SJSA1 (cell line): ENCODE measurements at regions not wholly inside any gene's neighbourhood (a gene's known extent, or its start where the extent isn't known, plus 50 kb on each side); places are given as distances from the start of the nearest gene placed in this dataset.

ENCODE experiments used
- DNase-seq, 2 experiments: peaks; one replicate each; pipeline ENCODE4 v3.0.0-alpha.2; 2015 to 2020; ENCODE audit warnings: low spot score in 2 of 2, low read depth in 1 of 2
- H3K27ac ChIP-seq: fragments of 250-450 bp; sonication (Bioruptor Pico); 2 replicates; pipeline ENCODE4 v1.5.1; 2020; ENCODE audit warnings: mild to moderate bottlenecking, moderate library complexity
- H3K27me3 ChIP-seq: fragments of 250-450 bp; sonication (Bioruptor Pico); replicated peaks from 2 replicates; pipeline ENCODE4 v1.5.1; 2020; ENCODE audit warnings: mild to moderate bottlenecking, moderate library complexity
- H3K36me3 ChIP-seq: fragments of 250-450 bp; sonication (Bioruptor Pico); 2 replicates; pipeline ENCODE4 v1.5.1; 2020; ENCODE audit warnings: mild to moderate bottlenecking
- H3K4me1 ChIP-seq: fragments of 250-450 bp; sonication (Bioruptor Pico); replicated peaks from 2 replicates; pipeline ENCODE4 v1.6.1; 2021; ENCODE audit warnings: mild to moderate bottlenecking
- H3K4me3 ChIP-seq: fragments of 250-450 bp; sonication (Bioruptor Pico); 2 replicates; pipeline ENCODE4 v1.5.1; 2020; ENCODE audit warnings: mild to moderate bottlenecking
- H3K9me3 ChIP-seq: fragments of 250-450 bp; sonication (Bioruptor Pico); replicated peaks from 2 replicates; pipeline ENCODE4 v1.5.1; 2020; ENCODE audit warnings: mild to moderate bottlenecking

DNA sequence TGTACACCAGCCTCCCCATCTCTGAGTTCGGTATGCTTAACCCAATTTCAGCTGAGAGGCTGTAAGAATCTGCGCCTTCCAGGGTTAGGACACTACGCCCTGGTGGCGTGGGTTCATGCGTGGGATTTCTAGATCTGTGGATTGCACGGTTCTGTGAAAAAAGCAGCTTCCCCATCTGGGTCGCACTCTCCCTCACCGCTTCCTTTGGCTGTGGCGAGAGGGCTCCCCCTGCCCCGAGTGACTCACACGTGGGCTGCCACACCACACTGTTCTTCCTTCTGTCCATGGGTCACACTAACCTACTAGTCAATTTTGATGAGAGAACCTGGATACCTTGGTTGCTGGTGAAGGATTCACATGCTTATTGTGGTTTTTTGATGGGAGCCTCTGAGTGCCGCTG is 256.0 kb upstream of the MAF start:
- DNase-seq: no peak
- Histone ChIP-seq H3K9me3 (peaks cover 5% of the 10 kb centered on the region), H3K4me3 (no peak overlapping the region), H3K4me1 (no peaks in the 10 kb centered on the region), H3K27me3 (no peaks in the 10 kb centered on the region), H3K27ac (no peak overlapping the region), H3K36me3 (no peaks in the 10 kb centered on the region)

GRCh38 chr16:79850348-79850747 is 249.8 kb upstream of the MAF start:
- no peak overlapping the region for H3K4me3 ChIP-seq
- no peaks in the 10 kb centered on the region for H3K9me3 ChIP-seq
- no peaks in the 10 kb centered on the region for H3K4me1 ChIP-seq
- no peak for DNase-seq
- H3K27ac ChIP-seq: no peak overlapping the region
- H3K27me3 ChIP-seq: no peaks in the 10 kb centered on the region
- no peaks in the 10 kb centered on the region for H3K36me3 ChIP-seq

- no peak overlapping the region for H3K4me3 ChIP-seq
- no peak overlapping the region for H3K27ac ChIP-seq
- no peaks in the 10 kb centered on the region for H3K4me1 ChIP-seq
- no peaks in the 10 kb centered on the region for H3K27me3 ChIP-seq
- no peaks in the 10 kb centered on the region for H3K9me3 ChIP-seq
- no peak for DNase-seq
- H3K36me3 ChIP-seq: no peaks in the 10 kb centered on the region
Observed at GRCh38 chr16:79849119-79849518, 248.6 kb upstream of the MAF start.

DNA sequence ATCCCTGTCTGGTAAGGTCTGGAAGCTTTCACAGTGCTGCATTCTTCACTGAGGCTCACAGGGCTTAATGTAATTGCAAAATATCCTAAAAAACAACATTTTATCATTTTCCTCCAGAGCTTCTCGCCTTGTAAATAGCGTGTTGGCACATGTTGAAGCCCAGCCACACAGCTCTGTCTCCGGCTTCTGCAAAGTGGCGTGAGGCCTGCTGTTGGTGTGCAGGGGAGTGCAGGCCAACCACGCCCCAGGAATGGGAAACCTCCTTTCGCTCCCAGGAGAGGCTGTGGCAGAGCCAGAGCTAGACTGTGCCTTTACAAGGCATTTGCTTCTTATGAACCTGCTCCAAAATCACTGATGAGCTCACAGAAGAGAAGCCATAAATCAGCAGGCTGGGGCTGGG is 248.2 kb upstream of the MAF start:
- no peaks in the 10 kb centered on the region for H3K4me1 ChIP-seq
- no peaks in the 10 kb centered on the region for H3K9me3 ChIP-seq

GRCh38 chr16:79847569-79847968 is 247.0 kb upstream of the MAF start:
- H3K4me1 ChIP-seq: no peaks in the 10 kb centered on the region
- H3K4me3 ChIP-seq: no peak overlapping the region
- no peak overlapping the region for H3K27ac ChIP-seq
- H3K9me3 ChIP-seq: no peaks in the 10 kb centered on the region
- DNase-seq: no peak
- no peaks in the 10 kb centered on the region for H3K36me3 ChIP-seq
- no peaks in the 10 kb centered on the region for H3K27me3 ChIP-seq

More for the DNA sequence above, 248.2 kb upstream of the MAF start:
- Histone ChIP-seq H3K4me3 (no peak overlapping the region), H3K27ac (no peak overlapping the region), H3K27me3 (no peaks in the 10 kb centered on the region), H3K36me3 (no peaks in the 10 kb centered on the region)
- DNase-seq: no peak

DNA sequence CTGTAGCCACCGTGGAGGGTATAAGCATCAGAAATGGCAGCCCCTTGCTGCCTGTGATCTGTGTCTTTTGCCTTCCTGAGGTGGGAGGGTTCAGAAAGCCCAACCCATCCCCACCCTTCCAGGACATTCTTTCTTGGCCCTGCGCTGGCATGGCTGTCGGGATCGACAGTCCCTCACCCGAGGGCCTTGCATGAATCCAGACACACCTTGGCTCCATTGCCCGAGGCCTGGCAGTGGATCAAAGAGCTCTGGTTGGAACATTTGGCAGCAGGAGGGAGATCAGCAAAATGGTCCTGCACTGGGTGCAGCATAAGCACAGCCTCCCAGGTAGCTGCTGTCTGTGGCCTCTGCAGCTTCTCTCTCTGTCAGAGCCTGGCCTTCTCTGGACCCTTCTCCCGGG is 246.6 kb upstream of the MAF start:
- no peak overlapping the region for H3K4me3 ChIP-seq
- DNase-seq: no peak
- no peaks in the 10 kb centered on the region for H3K9me3 ChIP-seq
- H3K36me3 ChIP-seq: no peaks in the 10 kb centered on the region
- no peaks in the 10 kb centered on the region for H3K27me3 ChIP-seq
- H3K27ac ChIP-seq: no peak overlapping the region
- no peaks in the 10 kb centered on the region for H3K4me1 ChIP-seq

- Histone ChIP-seq H3K9me3 (no peaks in the 10 kb centered on the region), H3K4me1 (no peaks in the 10 kb centered on the region), H3K4me3 (no peak overlapping the region), H3K36me3 (no peaks in the 10 kb centered on the region), H3K27ac (no peak overlapping the region), H3K27me3 (no peaks in the 10 kb centered on the region)
- DNase-seq: no peak
Observed at GRCh38 chr16:79845734-79846135, 245.2 kb upstream of the MAF start.

GRCh38 chr16:79845033-79845733 is 244.6 kb upstream of the MAF start:
- Histone ChIP-seq H3K36me3 (no peaks in the 10 kb centered on the region), H3K4me1 (no peaks in the 10 kb centered on the region), H3K4me3 (no peak overlapping the region), H3K27ac (no peak overlapping the region), H3K9me3 (no peaks in the 10 kb centered on the region), H3K27me3 (no peaks in the 10 kb centered on the region)
- DNase-seq: no peak

DNA sequence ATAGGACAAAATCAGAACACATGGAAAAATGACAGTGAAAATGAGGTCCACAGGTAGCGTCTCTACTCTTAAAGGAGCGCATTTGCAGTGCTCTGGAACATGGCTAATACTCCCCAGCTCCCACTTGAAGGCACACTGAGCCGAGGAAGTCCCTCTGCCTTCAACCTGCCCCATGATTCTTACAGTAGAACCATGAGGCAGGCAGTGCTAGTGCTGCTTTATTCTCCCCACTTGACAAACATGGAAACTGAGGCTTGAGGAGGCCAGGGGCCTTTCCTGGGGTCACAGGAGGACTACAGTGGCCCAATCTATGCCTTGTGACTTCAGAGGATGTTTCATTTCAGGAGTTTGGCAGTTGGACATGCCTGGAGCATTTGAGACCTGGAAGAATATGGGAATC is 244.1 kb upstream of the MAF start:
- Histone ChIP-seq H3K36me3 (no peaks in the 10 kb centered on the region), H3K27ac (no peak overlapping the region), H3K4me3 (no peak overlapping the region), H3K4me1 (no peaks in the 10 kb centered on the region), H3K9me3 (no peaks in the 10 kb centered on the region), H3K27me3 (no peaks in the 10 kb centered on the region)
- DNase-seq: no peak

- Histone ChIP-seq H3K27ac (no peak overlapping the region), H3K4me1 (0 out of 2 replicates have a peak, but pooled peaks cover 5% of the 10 kb centered on the region), H3K4me3 (no peak overlapping the region), H3K9me3 (no peaks in the 10 kb centered on the region), H3K36me3 (no peaks in the 10 kb centered on the region), H3K27me3 (no peaks in the 10 kb centered on the region)
- no peak for DNase-seq
Observed at GRCh38 chr16:79843631-79844043, 243.1 kb upstream of the MAF start.

DNA sequence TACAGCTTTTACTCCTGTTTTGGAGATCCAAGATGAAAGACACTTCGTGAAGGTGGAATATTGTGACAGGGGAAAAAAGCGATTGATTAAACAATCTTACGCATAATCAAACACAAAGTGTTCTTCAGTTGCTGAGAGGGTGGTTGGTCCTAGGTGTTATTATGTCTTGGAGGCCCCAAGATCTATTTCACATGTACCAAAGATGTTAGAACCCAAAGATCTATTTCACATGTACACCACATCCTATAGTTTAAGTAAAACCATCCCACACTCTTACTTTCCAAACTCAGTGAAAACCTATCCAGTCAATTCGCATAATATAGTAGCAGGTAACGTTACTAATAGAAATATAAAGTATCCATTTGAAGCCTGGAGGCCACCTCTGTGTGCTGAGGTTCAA is 242.6 kb upstream of the MAF start:
- no peaks in the 10 kb centered on the region for H3K36me3 ChIP-seq
- H3K4me1 ChIP-seq: 0 out of 2 replicates have a peak, but pooled peaks cover 5% of the 10 kb centered on the region
- no peak overlapping the region for H3K27ac ChIP-seq
- no peak overlapping the region for H3K4me3 ChIP-seq
- H3K27me3 ChIP-seq: no peaks in the 10 kb centered on the region
- no peaks in the 10 kb centered on the region for H3K9me3 ChIP-seq
- no peak for DNase-seq

GRCh38 chr16:79842197-79842596 is 241.7 kb upstream of the MAF start:
- H3K27me3 ChIP-seq: no peaks in the 10 kb centered on the region
- DNase-seq: no peak
- no peaks in the 10 kb centered on the region for H3K36me3 ChIP-seq
- 0 out of 2 replicates have a peak, but pooled peaks cover 5% of the 10 kb centered on the region for H3K4me1 ChIP-seq
- H3K9me3 ChIP-seq: no peaks in the 10 kb centered on the region
- H3K27ac ChIP-seq: no peak overlapping the region
- no peak overlapping the region for H3K4me3 ChIP-seq

GRCh38 chr16:79839466-79840341 is 239.2 kb upstream of the MAF start:
- no peaks in the 10 kb centered on the region for H3K27me3 ChIP-seq
- no peak overlapping the region for H3K27ac ChIP-seq
- H3K36me3 ChIP-seq: no peaks in the 10 kb centered on the region
- DNase-seq: no peak
- no peaks in the 10 kb centered on the region for H3K9me3 ChIP-seq
- 0 out of 2 replicates have a peak, but pooled peaks cover 5% of the 10 kb centered on the region for H3K4me1 ChIP-seq
- H3K4me3 ChIP-seq: no peak overlapping the region

GRCh38 chr16:79838496-79839259 is 238.1 kb upstream of the MAF start:
- H3K27me3 ChIP-seq: no peaks in the 10 kb centered on the region
- H3K36me3 ChIP-seq: no peaks in the 10 kb centered on the region
- peak in 1 of 2 experiments; percentile 12 for DNase-seq
- 0 out of 2 replicates have a peak, but pooled peaks cover 5% of the 10 kb centered on the region for H3K4me1 ChIP-seq
- peak overlapping the region; percentile 36 for H3K4me3 ChIP-seq
- no peak overlapping the region for H3K27ac ChIP-seq
- H3K9me3 ChIP-seq: no peaks in the 10 kb centered on the region
